ENCODE measurements at regions not wholly inside any gene's neighbourhood (a gene's known extent, or its start where the extent isn't known, plus 50 kb on each side); places are given as distances from the start of the nearest gene placed in this dataset.

- no peak for TF ChIP-seq POLR2A (IDR thresholded peaks at IDR 0.05)
- TF ChIP-seq CTCF (IDR thresholded peaks at IDR 0.05), result no peak
Measured at GRCh38 chr21:32130031-32130891, 148.6 kb downstream of the MIS18A start.
